Endothelial cell of umbilical vein (primary cell): ENCODE measurements at regions not wholly inside any gene's neighbourhood (a gene's known extent, or its start where the extent isn't known, plus 50 kb on each side); places are given as distances from the start of the nearest gene placed in this dataset.

Source experiments
- BruUV-seq: library from RNA; stranded (reverse); fragments of 400-500 nt; replicated peaks from 2 replicates; lab custom pipeline; 2021; lab: Mats Ljungman, UMichigan
- CTCF ChIA-PET: fragments of 300-600, 350-600 bp; sonication (Branson Sonifier 250); formaldehyde crosslinking; loops from one replicate; lab custom pipeline; 2021; ENCODE audit warnings: antibody characterized with exemption, inconsistent platforms; lab: Charles Lee
- POLR2A ChIA-PET: fragments of 300-600, 350-600 bp; sonication (Branson Sonifier 250); formaldehyde crosslinking; loops from one replicate; lab custom pipeline; 2021; ENCODE audit warnings: antibody characterized with exemption, inconsistent platforms; lab: Charles Lee
- DNase-seq: peaks from one replicate; pipeline ENCODE4 v3.0.0-alpha.2; 2011; ENCODE audit warnings: low read depth, low spot score
- FAIRE-seq: peaks from 2 replicates; lab custom pipeline; 2011; peaks lifted over from hg19 to GRCh38; lab: Jason Lieb, UNC
- H2AFZ ChIP-seq: 2 replicates; pipeline ENCODE4 v1.6.0; 2012; ENCODE audit warnings: low read depth, low read length, control low read depth, inconsistent platforms
- H3K27ac ChIP-seq: 2 replicates; pipeline ENCODE4 v1.5.1; 2011; ENCODE audit warnings: low read depth, mild to moderate bottlenecking, control low read depth, low read length, moderate library complexity; ENCODE audit not compliant: insufficient read depth
- H3K27me3 ChIP-seq, 2 experiments: 2 replicates each; pipeline versions ENCODE4 v1.6.0 to v1.6.1; 2011; ENCODE audit warnings: low read length in 2 of 2, mixed read lengths in 1 of 2; ENCODE audit not compliant: control insufficient read depth in 2 of 2, insufficient read depth in 2 of 2
- H3K36me3 ChIP-seq, 2 experiments: 2 replicates in 1 of 2; 3 replicates in 1 of 2; pipeline ENCODE4 v1.5.1; 2011; ENCODE audit warnings: low read length in 2 of 2, mild to moderate bottlenecking in 1 of 2, moderate library complexity in 1 of 2; ENCODE audit not compliant: control insufficient read depth in 2 of 2, insufficient read depth in 2 of 2; ENCODE audit errors: extremely low read depth in 1 of 2
- H3K4me1 ChIP-seq: 3 replicates; pipeline ENCODE4 v1.5.1; 2011; ENCODE audit warnings: mild to moderate bottlenecking, low read length; ENCODE audit not compliant: control insufficient read depth, insufficient read depth; ENCODE audit errors: extremely low read depth
- H3K4me2 ChIP-seq: 2 replicates; pipeline ENCODE4 v1.6.1; 2011; ENCODE audit warnings: low read length, control low read depth, mixed read lengths; ENCODE audit not compliant: insufficient read depth
- H3K4me3 ChIP-seq, 3 experiments: fragments of 200-600 bp in 1 of 3; sonication (generic), shearing (Covaris generic) in 1 of 3; replicated peaks in 1 of 3; 2 replicates each; pipeline ENCODE4 v1.5.1; 2011 to 2016; ENCODE audit warnings: control low read depth in 3 of 3, low read length in 3 of 3, mild to moderate bottlenecking in 2 of 3, inconsistent platforms in 1 of 3, low read depth in 1 of 3, moderate library complexity in 1 of 3; ENCODE audit not compliant: insufficient read depth in 1 of 3
- H3K79me2 ChIP-seq: 2 replicates; pipeline ENCODE4 v1.6.0; 2012; ENCODE audit warnings: low read length, inconsistent platforms; ENCODE audit not compliant: control insufficient read depth, insufficient read depth
- H3K9ac ChIP-seq: replicated peaks from 2 replicates; pipeline ENCODE3; 2011; ENCODE audit warnings: low read length, control low read depth; ENCODE audit not compliant: insufficient read depth; ENCODE audit errors: extremely low read depth
- H3K9me1 ChIP-seq: replicated peaks from 3 replicates; pipeline ENCODE4 v1.6.0; 2011; ENCODE audit warnings: mild to moderate bottlenecking, low read length; ENCODE audit not compliant: control insufficient read depth, insufficient read depth; ENCODE audit errors: extremely low read depth
- H3K9me3 ChIP-seq: replicated peaks from 2 replicates; pipeline ENCODE4 v1.5.1; 2012; ENCODE audit warnings: low read length, inconsistent platforms; ENCODE audit not compliant: control insufficient read depth, insufficient read depth
- H4K20me1 ChIP-seq: replicated peaks from 2 replicates; pipeline ENCODE3; 2011; ENCODE audit warnings: mild to moderate bottlenecking, low read length; ENCODE audit not compliant: control insufficient read depth, insufficient read depth; ENCODE audit errors: extremely low read depth
- CTCF ChIP-seq, 2 donors: IDR thresholded peaks; 1 replicate in 1 of 2; 2 replicates in 1 of 2; pipeline ENCODE4 v1.5.1; 2011; ENCODE audit warnings: low read length in 2 of 2, mild to moderate bottlenecking in 2 of 2, moderate library complexity in 2 of 2, control low read depth in 1 of 2, inconsistent platforms in 1 of 2, low read depth in 1 of 2; ENCODE audit not compliant: insufficient read depth in 1 of 2; ENCODE audit errors: extremely low read depth in 1 of 2
- EZH2 ChIP-seq: IDR thresholded peaks from 2 replicates; pipeline ENCODE4 v1.6.1; 2012; ENCODE audit warnings: borderline replicate concordance, low read depth, mild to moderate bottlenecking, moderate library complexity, low read length, inconsistent platforms; ENCODE audit not compliant: severe bottlenecking
- FOS ChIP-seq: IDR thresholded peaks from 2 replicates; pipeline ENCODE4 v1.6.1; 2011; ENCODE audit warnings: mild to moderate bottlenecking, low read length, moderate library complexity, borderline replicate concordance; ENCODE audit not compliant: insufficient read depth
- GATA2 ChIP-seq: IDR thresholded peaks from 2 replicates; pipeline ENCODE4 v1.7.0; 2011; ENCODE audit warnings: low read depth, mild to moderate bottlenecking, moderate library complexity, mixed read lengths, low read length; ENCODE audit not compliant: insufficient read length, insufficient read depth
- JUN ChIP-seq: IDR thresholded peaks from 2 replicates; pipeline ENCODE4 v1.6.1; 2011; ENCODE audit warnings: borderline replicate concordance, low read depth; ENCODE audit not compliant: insufficient read length, insufficient read depth
- MAX ChIP-seq: IDR thresholded peaks from 2 replicates; pipeline ENCODE4 v1.6.1; 2011; ENCODE audit not compliant: insufficient read depth, insufficient read length
- MYC ChIP-seq: IDR thresholded peaks from one replicate; pipeline ENCODE4 v1.6.1; 2011; ENCODE audit warnings: mild to moderate bottlenecking, low read depth, low read length
- POLR2A ChIP-seq: IDR thresholded peaks from 2 replicates; pipeline ENCODE4 v1.6.1; 2012; ENCODE audit warnings: low read depth, mild to moderate bottlenecking, control low read depth, low read length
- POLR2AphosphoS5 ChIP-seq: IDR thresholded peaks from 2 replicates; pipeline ENCODE4 v1.6.1; 2012; ENCODE audit warnings: low read depth, mild to moderate bottlenecking, control low read depth, low read length, moderate library complexity; ENCODE audit not compliant: insufficient read depth
- dilution Hi-C: fragments of 300-500 bp; cut with MboI; formaldehyde crosslinking; loops from one replicate; pipeline ENCODE4 v1.15.0; 2019; ENCODE audit warnings: low sequenced_read_pairs; ENCODE audit not compliant: extremely low pct_ligation_motif_present
- intact Hi-C: fragments of 100-400 bp; cut with micrococcal nuclease; formaldehyde crosslinking; loops from one replicate; pipeline ENCODE4 v1.10.0; 2022

- no TSS peak for BruUV-seq
- H3K27ac ChIP-seq, result no peak overlapping the region
- H3K4me1 ChIP-seq, result no peaks in the 10 kb centered on the region
- no peak overlapping the region for H3K4me2 ChIP-seq
- H2AFZ ChIP-seq, result no peak overlapping the region
- DNase-seq (no peak), FAIRE-seq (no peak)
- no peak overlapping the region for H3K4me3 ChIP-seq
- no peak overlapping the region for H3K9ac ChIP-seq
- TF ChIP-seq MYC (no peak), POLR2A (no peak), JUN (no peak), EZH2 (no peak), GATA2 (no peak), MAX (no peak), POLR2AphosphoS5 (no peak), CTCF (IDR thresholded peaks at IDR 0.05; ENCODE audit: extremely low read depth in 1 of 2, insufficient read depth in 1 of 2, low read depth in 1 of 2, low read length in 2 of 2) (no peak), FOS (no peak)
- H3K27me3 ChIP-seq, result peaks cover 4 to 22% of the 10 kb centered on the region in 2 experiments
- POLR2A ChIA-PET, result no interaction called here
- H3K79me2 ChIP-seq, result no peaks in the 10 kb centered on the region
- dilution Hi-C loops (no loop called here), intact Hi-C loops (loop anchor here (10.0 kb wide), 1 partner anchor 426 kb away; no protein-coding TSS in a partner anchor)
- H3K36me3 ChIP-seq, result no peaks in the 10 kb centered on the region
- CTCF ChIA-PET, result interaction anchor here (7.9 kb wide), 1 partner anchor 1055 kb away, joined by 282 read pairs; no protein-coding TSS in a partner anchor
- no peaks in the 10 kb centered on the region for H3K9me3 ChIP-seq
- no peaks in the 10 kb centered on the region for H4K20me1 ChIP-seq
- no peaks in the 10 kb centered on the region for H3K9me1 ChIP-seq
Measured at GRCh38 chr6:44658571-44658970, 271.1 kb downstream of the CDC5L start.
